Common myeloid progenitor, CD34-positive (primary cell): ENCODE measurements at regions not wholly inside any gene's neighbourhood (a gene's known extent, or its start where the extent isn't known, plus 50 kb on each side); places are given as distances from the start of the nearest gene placed in this dataset.

Source experiments
- CTCF ChIA-PET: fragments of 350-600 bp; sonication (Branson Sonifier 250); formaldehyde crosslinking; loops from one replicate; lab custom pipeline; 2021; ENCODE audit warnings: antibody characterized with exemption; lab: Charles Lee
- POLR2A ChIA-PET: fragments of 350-600 bp; sonication (Branson Sonifier 250); formaldehyde crosslinking; loops from one replicate; lab custom pipeline; 2021; ENCODE audit warnings: antibody characterized with exemption; lab: Charles Lee
- DNase-seq, 3 donors: peaks; one replicate each; pipeline versions ENCODE4 v3.0.0 to v3.0.0-alpha.2; 2013
- H3K27ac ChIP-seq, 2 experiments: 1 replicate in 1 of 2; 2 replicates in 1 of 2; pipeline ENCODE4 v1.7.0; 2013; ENCODE audit warnings: inconsistent platforms in 2 of 2, low read length in 2 of 2, mild to moderate bottlenecking in 2 of 2, low read depth in 1 of 2, moderate library complexity in 1 of 2; ENCODE audit not compliant: severe bottlenecking in 2 of 2, insufficient read depth in 1 of 2, poor library complexity in 1 of 2
- H3K27me3 ChIP-seq, 5 experiments: replicated peaks in 2 of 5; 1 replicate in 3 of 5; 2 replicates in 2 of 5; pipeline versions ENCODE4 v1.6.1 to v1.7.0; 2013; ENCODE audit warnings: low read length in 4 of 5, mild to moderate bottlenecking in 2 of 5, moderate library complexity in 2 of 5, inconsistent platforms in 1 of 5; ENCODE audit not compliant: insufficient read depth in 5 of 5, control insufficient read depth in 4 of 5
- H3K36me3 ChIP-seq, 4 experiments: 1 replicate in 2 of 4; 2 replicates in 2 of 4; pipeline versions ENCODE4 v1.6.1 to v1.7.0; 2013; ENCODE audit warnings: low read length in 3 of 4, control low read depth in 1 of 4, mild to moderate bottlenecking in 1 of 4; ENCODE audit not compliant: control insufficient read depth in 4 of 4, insufficient read depth in 4 of 4
- H3K4me1 ChIP-seq, 4 experiments: 1 replicate in 3 of 4; 2 replicates in 1 of 4; pipeline versions ENCODE4 v1.6.1 to v1.7.1; 2013; ENCODE audit warnings: low read length in 3 of 4, mild to moderate bottlenecking in 3 of 4, control low read depth in 1 of 4, inconsistent platforms in 1 of 4, moderate library complexity in 1 of 4; ENCODE audit not compliant: control insufficient read depth in 4 of 4, insufficient read depth in 4 of 4; ENCODE audit errors: control extremely low read depth in 1 of 4
- H3K4me3 ChIP-seq, 7 experiments: 1 replicate in 4 of 7; 2 replicates in 3 of 7; pipeline versions ENCODE4 v1.5.1 to v1.7.0; 2013; ENCODE audit warnings: mild to moderate bottlenecking in 7 of 7, low read length in 6 of 7, moderate library complexity in 6 of 7, inconsistent platforms in 2 of 7, low read depth in 2 of 7, control low read depth in 1 of 7; ENCODE audit not compliant: insufficient read depth in 4 of 7, control insufficient read depth in 1 of 7; ENCODE audit errors: extremely low read depth in 1 of 7
- H3K9me3 ChIP-seq, 5 experiments: 1 replicate in 4 of 5; 2 replicates in 1 of 5; pipeline versions ENCODE4 v1.6.1 to v1.7.1; 2013; ENCODE audit warnings: low read length in 4 of 5, mild to moderate bottlenecking in 2 of 5, inconsistent platforms in 1 of 5, low read depth in 1 of 5, moderate library complexity in 1 of 5; ENCODE audit not compliant: control insufficient read depth in 4 of 5, insufficient read depth in 2 of 5; ENCODE audit errors: control extremely low read depth in 1 of 5
- WGBS: methylation state at CpG from one replicate; pipeline ENCODE4 v1.1.5; 2013; ENCODE audit not compliant: insufficient coverage; 5-methylcytosine and 5-hydroxymethylcytosine counted together

GRCh38 chr3:190790185-190790584 lies 72.3 kb downstream of the GMNC start:
- Histone ChIP-seq H3K4me3 (no peak overlapping the region), H3K27ac (no peak overlapping the region), H3K9me3 (no peaks in the 10 kb centered on the region), H3K27me3 (no peaks in the 10 kb centered on the region), H3K36me3 (no peaks in the 10 kb centered on the region), H3K4me1 (no peaks in the 10 kb centered on the region)
- DNase-seq = no peak
- ChIA-PET POLR2A (no interaction called here), CTCF (no interaction called here)
- 80% methylated on average over 1 of the region's 1 CpG for WGBS

GRCh38 chr3:190786898-190787297 lies 75.6 kb downstream of the GMNC start:
- no peak for DNase-seq
- Histone ChIP-seq H3K9me3 (no peaks in the 10 kb centered on the region), H3K4me1 (no peaks in the 10 kb centered on the region), H3K4me3 (no peak overlapping the region), H3K27me3 (peaks cover 0 to 3% (median 0%) of the 10 kb centered on the region in 5 experiments), H3K27ac (no peak overlapping the region), H3K36me3 (no peaks in the 10 kb centered on the region)
- 100% methylated on average over 2 of the region's 3 CpGs for WGBS
- ChIA-PET CTCF (no interaction called here), POLR2A (no interaction called here)

GRCh38 chr3:190785047-190785446 lies 77.4 kb downstream of the GMNC start:
- peaks cover 0 to 3% (median 0%) of the 10 kb centered on the region in 5 experiments for H3K27me3 ChIP-seq
- H3K4me3 ChIP-seq = no peak overlapping the region
- H3K27ac ChIP-seq = no peak overlapping the region
- H3K9me3 ChIP-seq = no peaks in the 10 kb centered on the region
- POLR2A ChIA-PET = no interaction called here
- no peaks in the 10 kb centered on the region for H3K4me1 ChIP-seq
- WGBS = 100% methylated on average over 1 of the region's 4 CpGs
- H3K36me3 ChIP-seq = no peaks in the 10 kb centered on the region
- DNase-seq = no peak
- CTCF ChIA-PET = no interaction called here

DNA sequence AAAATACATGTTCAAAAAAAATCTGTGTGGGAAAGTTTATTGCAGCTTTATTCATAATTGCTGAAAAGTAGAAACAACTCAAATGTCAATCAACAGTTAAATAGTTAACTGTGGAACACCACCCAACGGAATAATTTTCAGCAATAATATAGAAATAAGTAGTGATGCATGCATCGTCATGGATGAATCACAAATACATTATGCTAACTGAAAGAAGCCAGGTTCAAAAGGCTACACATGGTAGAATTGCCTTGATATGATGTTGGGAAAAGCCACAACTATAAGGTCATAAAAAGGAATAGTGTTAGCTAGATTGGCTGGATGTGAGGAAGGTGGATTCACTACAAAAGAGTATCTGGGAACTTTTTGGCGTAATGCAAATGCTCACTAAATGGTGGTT lies 82.0 kb downstream of the GMNC start:
- WGBS = 100% methylated on average over 2 of the region's 3 CpGs
- ChIA-PET CTCF (no interaction called here), POLR2A (no interaction called here)
- Histone ChIP-seq H3K27me3 (peaks cover 0 to 3% (median 0%) of the 10 kb centered on the region in 5 experiments), H3K9me3 (no peaks in the 10 kb centered on the region), H3K4me1 (no peaks in the 10 kb centered on the region), H3K4me3 (no peak overlapping the region), H3K27ac (no peak overlapping the region), H3K36me3 (no peaks in the 10 kb centered on the region)
- DNase-seq = no peak

- Histone ChIP-seq H3K9me3 (no peaks in the 10 kb centered on the region), H3K27me3 (no peaks in the 10 kb centered on the region), H3K36me3 (no peaks in the 10 kb centered on the region), H3K4me3 (no peak overlapping the region), H3K4me1 (no peaks in the 10 kb centered on the region), H3K27ac (no peak overlapping the region)
- POLR2A ChIA-PET = no interaction called here
- no peak for DNase-seq
- CTCF ChIA-PET = no interaction called here
These were observed 87.9 kb downstream of the GMNC start for GRCh38 chr3:190774633-190775032.

DNA sequence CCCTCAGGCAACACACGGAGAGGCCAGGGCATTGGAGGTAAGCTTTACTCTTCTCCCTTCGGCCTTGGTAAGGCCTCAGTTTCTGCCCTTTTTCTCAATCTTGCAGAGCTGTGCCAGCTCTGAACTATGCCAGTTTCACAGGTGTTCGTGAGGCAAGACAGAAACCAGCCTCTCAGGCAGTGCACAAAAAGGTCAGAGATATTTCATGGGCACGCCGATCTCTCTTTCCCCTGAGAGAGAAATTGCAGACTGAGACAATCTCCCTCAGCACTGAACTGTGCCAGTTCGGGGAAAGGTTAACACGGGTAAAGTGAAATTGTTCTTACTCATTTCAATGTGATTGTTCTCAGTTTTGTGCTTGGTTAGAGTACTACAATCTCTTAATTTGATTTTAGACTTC lies 88.5 kb downstream of the GMNC start:
- no peaks in the 10 kb centered on the region for H3K9me3 ChIP-seq
- CTCF ChIA-PET = interaction anchor here (1.2 kb wide), 1 partner anchor 22 kb away, joined by 3 read pairs; no protein-coding TSS in a partner anchor
- no peaks in the 10 kb centered on the region for H3K36me3 ChIP-seq
- H3K4me3 ChIP-seq = no peak overlapping the region
- no peaks in the 10 kb centered on the region for H3K4me1 ChIP-seq
- no peak overlapping the region for H3K27ac ChIP-seq
- POLR2A ChIA-PET = no interaction called here
- DNase-seq = no peak
- WGBS = 99% methylated on average over 5 of the region's 7 CpGs
- no peaks in the 10 kb centered on the region for H3K27me3 ChIP-seq

GRCh38 chr3:190772831-190773230 lies 89.7 kb downstream of the GMNC start:
- DNase-seq = no peak
- H3K9me3 ChIP-seq = no peaks in the 10 kb centered on the region
- H3K36me3 ChIP-seq = no peaks in the 10 kb centered on the region
- 100% methylated on average over 1 of the region's 2 CpGs for WGBS
- H3K27me3 ChIP-seq = no peaks in the 10 kb centered on the region
- H3K4me1 ChIP-seq = no peaks in the 10 kb centered on the region
- no peak overlapping the region for H3K4me3 ChIP-seq
- POLR2A ChIA-PET = no interaction called here
- no peak overlapping the region for H3K27ac ChIP-seq
- CTCF ChIA-PET = no interaction called here
